22Rv1 (cell line): ENCODE measurements at regions not wholly inside any gene's neighbourhood (a gene's known extent, or its start where the extent isn't known, plus 50 kb on each side); places are given as distances from the start of the nearest gene placed in this dataset.

Source experiments
- CTCF ChIP-seq: fragments of 450-650 bp; IDR thresholded peaks from 2 replicates; pipeline ENCODE4 v1.5.1; 2017; ENCODE audit warnings: mild to moderate bottlenecking
- ZFX ChIP-seq: fragments of 450-650 bp; IDR thresholded peaks from 2 replicates; pipeline ENCODE4 v1.6.1; 2017; ENCODE audit warnings: antibody characterized with exemption, borderline replicate concordance

GRCh38 chrX:25968920-25969319, 169.2 kb upstream of the MAGEB18 start:
- TF ChIP-seq CTCF: peak; percentile 68
- TF ChIP-seq ZFX: no peak
